ENCODE measurements at regions not wholly inside any gene's neighbourhood (a gene's known extent, or its start where the extent isn't known, plus 50 kb on each side); places are given as distances from the start of the nearest gene placed in this dataset.

DNA sequence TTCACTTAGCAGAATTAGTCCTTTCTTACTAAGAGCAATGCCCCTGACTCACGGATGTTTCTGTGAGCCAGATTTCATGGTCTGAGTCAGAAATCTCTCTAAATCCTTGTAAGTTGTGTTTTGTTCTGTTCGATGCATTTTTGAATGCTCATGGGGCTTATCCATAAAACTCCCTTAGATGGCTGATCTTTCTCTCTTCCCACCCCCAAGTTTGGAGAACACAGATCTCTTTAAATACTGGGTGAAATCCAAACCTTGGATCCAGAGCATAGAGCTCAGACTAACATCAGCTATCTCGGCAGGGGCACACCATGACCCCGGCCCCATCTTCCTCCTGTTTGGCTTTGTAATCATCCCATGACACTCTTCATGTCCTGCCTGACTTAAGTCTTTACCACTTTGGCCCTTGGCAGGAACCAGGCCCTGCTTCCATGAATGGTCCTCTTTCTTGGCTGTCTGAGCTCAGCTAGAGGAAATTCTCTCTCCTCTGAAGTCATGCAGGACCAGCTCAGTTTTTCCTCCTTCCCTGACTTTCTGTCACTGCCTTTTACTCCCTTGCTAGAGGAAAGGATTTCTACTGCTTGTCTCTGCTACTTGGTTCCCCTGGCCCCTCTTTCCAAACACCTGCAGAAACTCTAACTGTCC is 120.4 kb upstream of the RAB11FIP2 start:
- Histone ChIP-seq H3K4me3 (no peak overlapping the region), H3K4me2 (no peak overlapping the region), H3K4me1 (no peaks in the 10 kb centered on the region), H3K27ac (no peak overlapping the region), H3K9me3 (no peaks in the 10 kb centered on the region)
- FAIRE-seq (no peak), ATAC-seq (no peak), DNase-seq (ENCODE audit: low read depth in 1 of 2, low spot score in 1 of 2) (no peak)
- WGBS (ENCODE audit: missing lambda C conversion rate) = 6% methylated on average over 4 of the region's 4 CpGs
- TF ChIP-seq MAFK (IDR thresholded peaks at IDR 0.05; ENCODE audit: partially characterized antibody) = no peak
- no peak for TF ChIP-seq RAD21 (conservative IDR thresholded peaks at IDR 0.05 in 1 of 2, IDR thresholded peaks at IDR 0.05 in 1 of 2)
- TF ChIP-seq RARB (CRISPR knock-in tag; IDR thresholded peaks at IDR 0.05) = no peak
- no peak for TF ChIP-seq MYC (IDR thresholded peaks at IDR 0.05; ENCODE audit: borderline replicate concordance, low read length)
- TF ChIP-seq, protein P1, sequence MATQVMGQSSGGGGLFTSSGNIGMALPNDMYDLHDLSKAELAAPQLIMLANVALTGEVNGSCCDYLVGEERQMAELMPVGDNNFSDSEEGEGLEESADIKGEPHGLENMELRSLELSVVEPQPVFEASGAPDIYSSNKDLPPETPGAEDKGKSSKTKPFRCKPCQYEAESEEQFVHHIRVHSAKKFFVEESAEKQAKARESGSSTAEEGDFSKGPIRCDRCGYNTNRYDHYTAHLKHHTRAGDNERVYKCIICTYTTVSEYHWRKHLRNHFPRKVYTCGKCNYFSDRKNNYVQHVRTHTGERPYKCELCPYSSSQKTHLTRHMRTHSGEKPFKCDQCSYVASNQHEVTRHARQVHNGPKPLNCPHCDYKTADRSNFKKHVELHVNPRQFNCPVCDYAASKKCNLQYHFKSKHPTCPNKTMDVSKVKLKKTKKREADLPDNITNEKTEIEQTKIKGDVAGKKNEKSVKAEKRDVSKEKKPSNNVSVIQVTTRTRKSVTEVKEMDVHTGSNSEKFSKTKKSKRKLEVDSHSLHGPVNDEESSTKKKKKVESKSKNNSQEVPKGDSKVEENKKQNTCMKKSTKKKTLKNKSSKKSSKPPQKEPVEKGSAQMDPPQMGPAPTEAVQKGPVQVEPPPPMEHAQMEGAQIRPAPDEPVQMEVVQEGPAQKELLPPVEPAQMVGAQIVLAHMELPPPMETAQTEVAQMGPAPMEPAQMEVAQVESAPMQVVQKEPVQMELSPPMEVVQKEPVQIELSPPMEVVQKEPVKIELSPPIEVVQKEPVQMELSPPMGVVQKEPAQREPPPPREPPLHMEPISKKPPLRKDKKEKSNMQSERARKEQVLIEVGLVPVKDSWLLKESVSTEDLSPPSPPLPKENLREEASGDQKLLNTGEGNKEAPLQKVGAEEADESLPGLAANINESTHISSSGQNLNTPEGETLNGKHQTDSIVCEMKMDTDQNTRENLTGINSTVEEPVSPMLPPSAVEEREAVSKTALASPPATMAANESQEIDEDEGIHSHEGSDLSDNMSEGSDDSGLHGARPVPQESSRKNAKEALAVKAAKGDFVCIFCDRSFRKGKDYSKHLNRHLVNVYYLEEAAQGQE (IDR thresholded peaks at IDR 0.05) = no peak
- no peak for TF ChIP-seq MAZ (IDR thresholded peaks at IDR 0.05; ENCODE audit: borderline replicate concordance, low read depth, low read length)
- no peak for TF ChIP-seq HOXB13 (CRISPR knock-in tag; IDR thresholded peaks at IDR 0.05; ENCODE audit: low read depth)
- no peak for TF ChIP-seq JUNB (IDR thresholded peaks at IDR 0.05)
- no peak for TF ChIP-seq FOXS1 (CRISPR knock-in tag; IDR thresholded peaks at IDR 0.05)
- TF ChIP-seq, protein P2, sequence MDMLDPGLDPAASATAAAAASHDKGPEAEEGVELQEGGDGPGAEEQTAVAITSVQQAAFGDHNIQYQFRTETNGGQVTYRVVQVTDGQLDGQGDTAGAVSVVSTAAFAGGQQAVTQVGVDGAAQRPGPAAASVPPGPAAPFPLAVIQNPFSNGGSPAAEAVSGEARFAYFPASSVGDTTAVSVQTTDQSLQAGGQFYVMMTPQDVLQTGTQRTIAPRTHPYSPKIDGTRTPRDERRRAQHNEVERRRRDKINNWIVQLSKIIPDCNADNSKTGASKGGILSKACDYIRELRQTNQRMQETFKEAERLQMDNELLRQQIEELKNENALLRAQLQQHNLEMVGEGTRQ (IDR thresholded peaks at IDR 0.05) = no peak
- no peak for TF ChIP-seq CEBPB (IDR thresholded peaks at IDR 0.05)
- no peak for TF ChIP-seq EP300 (IDR thresholded peaks at IDR 0.05)
- no peak for TF ChIP-seq SMC3 (IDR thresholded peaks at IDR 0.05)
- TF ChIP-seq, protein P3, sequence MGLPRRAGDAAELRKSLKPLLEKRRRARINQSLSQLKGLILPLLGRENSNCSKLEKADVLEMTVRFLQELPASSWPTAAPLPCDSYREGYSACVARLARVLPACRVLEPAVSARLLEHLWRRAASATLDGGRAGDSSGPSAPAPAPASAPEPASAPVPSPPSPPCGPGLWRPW (IDR thresholded peaks at IDR 0.05) = no peak
- TF ChIP-seq, protein P4, sequence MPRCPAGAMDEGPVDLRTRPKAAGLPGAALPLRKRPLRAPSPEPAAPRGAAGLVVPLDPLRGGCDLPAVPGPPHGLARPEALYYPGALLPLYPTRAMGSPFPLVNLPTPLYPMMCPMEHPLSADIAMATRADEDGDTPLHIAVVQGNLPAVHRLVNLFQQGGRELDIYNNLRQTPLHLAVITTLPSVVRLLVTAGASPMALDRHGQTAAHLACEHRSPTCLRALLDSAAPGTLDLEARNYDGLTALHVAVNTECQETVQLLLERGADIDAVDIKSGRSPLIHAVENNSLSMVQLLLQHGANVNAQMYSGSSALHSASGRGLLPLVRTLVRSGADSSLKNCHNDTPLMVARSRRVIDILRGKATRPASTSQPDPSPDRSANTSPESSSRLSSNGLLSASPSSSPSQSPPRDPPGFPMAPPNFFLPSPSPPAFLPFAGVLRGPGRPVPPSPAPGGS (IDR thresholded peaks at IDR 0.05) = no peak
- no peak for TF ChIP-seq KDM1A (IDR thresholded peaks at IDR 0.05; ENCODE audit: low read depth)
- no peak for TF ChIP-seq POLR2AphosphoS2 (conservative IDR thresholded peaks at IDR 0.05; ENCODE audit: low read length)
- no peak for TF ChIP-seq EHMT2 (IDR thresholded peaks at IDR 0.05; ENCODE audit: low read depth)
- no peak for TF ChIP-seq TP53 (CRISPR knock-in tag; IDR thresholded peaks at IDR 0.05)
- TF ChIP-seq TFCP2L1 (CRISPR knock-in tag; IDR thresholded peaks at IDR 0.05) = no peak
- ChIA-PET POLR2A (no interaction called here), CTCF (no interaction called here)

DNA sequence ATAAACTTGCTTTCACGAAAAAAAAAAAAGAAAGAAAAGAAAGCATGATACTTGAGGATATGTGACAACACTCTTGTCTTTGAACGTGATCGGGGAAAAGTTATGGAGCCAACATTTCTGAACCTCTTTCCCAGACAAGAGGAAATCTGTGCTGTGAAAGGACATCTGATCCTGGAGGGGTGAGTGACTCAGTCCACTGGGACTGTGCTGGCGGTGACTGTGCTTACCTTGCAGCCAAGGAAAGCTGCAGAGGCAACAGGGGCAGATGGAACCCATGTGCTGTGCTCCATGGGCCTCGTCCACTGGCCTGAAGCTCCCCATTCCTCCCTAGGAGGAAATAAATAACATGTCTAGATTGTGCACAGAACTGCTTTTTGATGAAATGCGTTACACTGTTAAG is 116.5 kb upstream of the RAB11FIP2 start:
- Histone ChIP-seq H3K27ac (no peak overlapping the region), H3K4me2 (no peak overlapping the region), H3K4me3 (no peak overlapping the region), H3K9me3 (no peaks in the 10 kb centered on the region), H3K4me1 (no peaks in the 10 kb centered on the region)
- ChIA-PET CTCF (interaction anchor here (1.2 kb wide), 1 partner anchor 27 kb away, joined by 3 read pairs; no protein-coding TSS in a partner anchor), POLR2A (no interaction called here)
- 35% methylated on average over 6 of the region's 6 CpGs for WGBS (ENCODE audit: missing lambda C conversion rate)
- no peak for FAIRE-seq
- DNase-seq (ENCODE audit: low read depth in 1 of 2, low spot score in 1 of 2) = no peak
- ATAC-seq = no peak
- TF ChIP-seq EHMT2 (IDR thresholded peaks at IDR 0.05; ENCODE audit: low read depth) (no peak), CBX2 (IDR thresholded peaks at IDR 0.05; ENCODE audit: borderline replicate concordance, low read depth) (no peak), SREBF2 (IDR thresholded peaks at IDR 0.05) (no peak), FOSL2 (IDR thresholded peaks at IDR 0.05) (no peak), FOSL2 (CRISPR knock-in tag; IDR thresholded peaks at IDR 0.05) (no peak), RNF2 (IDR thresholded peaks at IDR 0.05; ENCODE audit: borderline replicate concordance, low read depth) (no peak), NFE2L2 (conservative IDR thresholded peaks at IDR 0.05; ENCODE audit: low read length) (no peak), HDAC2 (IDR thresholded peaks at IDR 0.05) (no peak), RAD21 (conservative IDR thresholded peaks at IDR 0.05 in 1 of 2, IDR thresholded peaks at IDR 0.05 in 1 of 2) (no peak), TP53 (CRISPR knock-in tag; IDR thresholded peaks at IDR 0.05) (no peak), MAFK (IDR thresholded peaks at IDR 0.05; ENCODE audit: partially characterized antibody) (no peak), EP300 (IDR thresholded peaks at IDR 0.05) (no peak), PHF8 (IDR thresholded peaks at IDR 0.05; ENCODE audit: borderline replicate concordance, low read depth) (no peak), RCOR1 (IDR thresholded peaks at IDR 0.05; ENCODE audit: low read depth, low read length) (no peak), ZNF302 (CRISPR knock-in tag; IDR thresholded peaks at IDR 0.05) (no peak)
- TF ChIP-seq, protein P5, sequence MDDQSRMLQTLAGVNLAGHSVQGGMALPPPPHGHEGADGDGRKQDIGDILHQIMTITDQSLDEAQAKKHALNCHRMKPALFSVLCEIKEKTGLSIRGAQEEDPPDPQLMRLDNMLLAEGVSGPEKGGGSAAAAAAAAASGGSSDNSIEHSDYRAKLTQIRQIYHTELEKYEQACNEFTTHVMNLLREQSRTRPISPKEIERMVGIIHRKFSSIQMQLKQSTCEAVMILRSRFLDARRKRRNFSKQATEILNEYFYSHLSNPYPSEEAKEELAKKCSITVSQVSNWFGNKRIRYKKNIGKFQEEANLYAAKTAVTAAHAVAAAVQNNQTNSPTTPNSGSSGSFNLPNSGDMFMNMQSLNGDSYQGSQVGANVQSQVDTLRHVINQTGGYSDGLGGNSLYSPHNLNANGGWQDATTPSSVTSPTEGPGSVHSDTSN (IDR thresholded peaks at IDR 0.05) = no peak
- TF ChIP-seq, protein P4 (IDR thresholded peaks at IDR 0.05) = no peak
